HS-5 (cell line): ENCODE measurements at regions not wholly inside any gene's neighbourhood (a gene's known extent, or its start where the extent isn't known, plus 50 kb on each side); places are given as distances from the start of the nearest gene placed in this dataset.

ENCODE experiments used
- DNase-seq: peaks from one replicate; pipeline ENCODE4 v3.0.0-alpha.2; 2012; ENCODE audit warnings: low read depth

GRCh38 chr9:82584349-82584863, 478.5 kb downstream of the RASEF start:
- no peak for DNase-seq

- no peak for DNase-seq
Measured at GRCh38 chr9:82586918-82587356, 476.0 kb downstream of the RASEF start.

- DNase-seq, result no peak
Measured at GRCh38 chr9:82588301-82589180, 474.4 kb downstream of the RASEF start.

- no peak for DNase-seq
Measured at GRCh38 chr9:82590845-82591244, 472.1 kb downstream of the RASEF start.

GRCh38 chr9:82593501-82593900, 469.4 kb downstream of the RASEF start:
- DNase-seq, result no peak

GRCh38 chr9:82597241-82598203, 465.4 kb downstream of the RASEF start:
- DNase-seq, result no peak

- DNase-seq, result no peak
Measured at GRCh38 chr9:82598241-82599039, 464.5 kb downstream of the RASEF start.

GRCh38 chr9:82599336-82599949, 463.5 kb downstream of the RASEF start:
- no peak for DNase-seq

GRCh38 chr9:82600536-82601292, 462.2 kb downstream of the RASEF start:
- no peak for DNase-seq

GRCh38 chr9:82601293-82601771, 461.6 kb downstream of the RASEF start:
- no peak for DNase-seq

GRCh38 chr9:82604947-82605656, 457.8 kb downstream of the RASEF start:
- no peak for DNase-seq

- no peak for DNase-seq
Measured at GRCh38 chr9:82605657-82606031, 457.3 kb downstream of the RASEF start.

GRCh38 chr9:82606071-82606470, 456.9 kb downstream of the RASEF start:
- no peak for DNase-seq

GRCh38 chr9:82606492-82607382, 456.2 kb downstream of the RASEF start:
- DNase-seq, result peak; percentile 28

GRCh38 chr9:82608487-82608886, 454.5 kb downstream of the RASEF start:
- DNase-seq, result no peak

- DNase-seq, result no peak
Measured at GRCh38 chr9:82612942-82613341, 450.0 kb downstream of the RASEF start.

- DNase-seq, result no peak
Measured at GRCh38 chr9:82613498-82613897, 449.4 kb downstream of the RASEF start.

- no peak for DNase-seq
Measured at GRCh38 chr9:82616545-82616944, 446.4 kb downstream of the RASEF start.

- DNase-seq, result peak; percentile 2
Measured at GRCh38 chr9:82621447-82621846, 441.5 kb downstream of the RASEF start.
